BLaER1 treated with 17β-estradiol and CSF1 and Interleukin-3, amounts not matched to agents 10 nM and 100 nM (cell line): ENCODE measurements at regions not wholly inside any gene's neighbourhood (a gene's known extent, or its start where the extent isn't known, plus 50 kb on each side); places are given as distances from the start of the nearest gene placed in this dataset.

Experiments used
- H3K27ac ChIP-seq, 11 experiments: shearing (Covaris generic); formaldehyde crosslinking; 2 replicates each; pipeline ENCODE4 v1.8.1; 2022
- H3K27me3 ChIP-seq, 11 experiments: shearing (Covaris generic); formaldehyde crosslinking; 2 replicates each; pipeline ENCODE4 v1.8.1; 2022
- H3K36me3 ChIP-seq, 11 experiments: shearing (Covaris generic); formaldehyde crosslinking; 2 replicates each; pipeline ENCODE4 v1.8.1; 2022
- H3K4me1 ChIP-seq, 10 experiments: shearing (Covaris generic); formaldehyde crosslinking; 2 replicates each; pipeline ENCODE4 v1.8.1; 2022
- H3K4me2 ChIP-seq, 11 experiments: shearing (Covaris generic); formaldehyde crosslinking; 2 replicates each; pipeline ENCODE4 v1.8.1; 2022
- H3K4me3 ChIP-seq, 10 experiments: shearing (Covaris generic); formaldehyde crosslinking; 2 replicates each; pipeline ENCODE4 v1.8.1; 2022
- H3K9ac ChIP-seq, 11 experiments: shearing (Covaris generic); formaldehyde crosslinking; 2 replicates each; pipeline ENCODE4 v1.8.1; 2022
- H3K9me3 ChIP-seq, 11 experiments: shearing (Covaris generic); formaldehyde crosslinking; replicated peaks in 1 of 11; 2 replicates each; pipeline ENCODE4 v1.8.1; 2022
- H4K20me1 ChIP-seq, 11 experiments: shearing (Covaris generic); formaldehyde crosslinking; 2 replicates each; pipeline ENCODE4 v1.8.1; 2022
- Cebpa-rat ChIP-seq, 11 experiments: shearing (Covaris generic); IDR thresholded peaks; 2 replicates each; pipeline ENCODE4 v1.8.1; 2022

GRCh38 chr13:42383025-42383424 is 111.1 kb downstream of the AKAP11 start:
- peaks cover 28 to 44% (median 35%) of the 10 kb centered on the region in 11 experiments for H3K9me3 ChIP-seq
- H3K27me3 ChIP-seq: no peaks in the 10 kb centered on the region
- 0 out of 22 replicates have a peak, but pooled peaks cover 0 to 9% (median 0%) of the 10 kb centered on the region in 11 experiments for H3K36me3 ChIP-seq
- TF ChIP-seq Cebpa-rat (IDR thresholded peaks at IDR 0.05): no peak
- no peak overlapping the region for H3K27ac ChIP-seq
- no peak overlapping the region for H3K4me2 ChIP-seq
- H3K4me1 ChIP-seq: peaks cover 31 to 37% (median 33%) of the 10 kb centered on the region in 10 experiments
- H3K9ac ChIP-seq: no peak overlapping the region
- H3K4me3 ChIP-seq: no peak overlapping the region
- H4K20me1 ChIP-seq: no peaks in the 10 kb centered on the region

GRCh38 chr13:42384265-42384664 is 112.3 kb downstream of the AKAP11 start:
- Histone ChIP-seq H3K9ac (no peak overlapping the region), H3K4me1 (peaks cover 19 to 33% (median 25%) of the 10 kb centered on the region in 10 experiments), H3K27me3 (no peaks in the 10 kb centered on the region), H4K20me1 (no peaks in the 10 kb centered on the region), H3K4me3 (no peak overlapping the region), H3K4me2 (no peak overlapping the region), H3K27ac (no peak overlapping the region), H3K36me3 (0 out of 22 replicates have a peak, but pooled peaks cover 0 to 9% (median 0%) of the 10 kb centered on the region in 11 experiments), H3K9me3 (peaks cover 28 to 44% (median 35%) of the 10 kb centered on the region in 11 experiments)
- TF ChIP-seq Cebpa-rat (IDR thresholded peaks at IDR 0.05): no peak

- Histone ChIP-seq H4K20me1 (no peaks in the 10 kb centered on the region), H3K27ac (no peak overlapping the region), H3K9me3 (peaks cover 7 to 25% (median 14%) of the 10 kb centered on the region in 11 experiments; a peak in 19 of 22 replicates), H3K36me3 (no peaks in the 10 kb centered on the region), H3K27me3 (no peaks in the 10 kb centered on the region), H3K4me1 (peaks cover under 1 to 12% (median 6%) of the 10 kb centered on the region in 10 experiments; a peak in 15 of 20 replicates), H3K4me3 (no peak overlapping the region), H3K9ac (no peak overlapping the region), H3K4me2 (peak overlapping the region in 8 of 11 experiments; percentile 12 to 59 (median 37); a peak in 14 of 22 replicates)
- TF ChIP-seq Cebpa-rat (IDR thresholded peaks at IDR 0.05): no peak
Measured at GRCh38 chr13:42388326-42388725, 116.4 kb downstream of the AKAP11 start.

- no peak overlapping the region for H3K4me3 ChIP-seq
- H3K27ac ChIP-seq: no peak overlapping the region
- no peaks in the 10 kb centered on the region for H3K36me3 ChIP-seq
- H3K4me1 ChIP-seq: peaks cover 5 to 16% (median 7%) of the 10 kb centered on the region in 10 experiments; a peak in 16 of 20 replicates
- no peak overlapping the region for H3K9ac ChIP-seq
- TF ChIP-seq Cebpa-rat (IDR thresholded peaks at IDR 0.05): no peak
- H3K4me2 ChIP-seq: no peak overlapping the region
- peaks cover 4 to 20% (median 10%) of the 10 kb centered on the region in 11 experiments; a peak in 16 of 22 replicates for H3K9me3 ChIP-seq
- no peaks in the 10 kb centered on the region for H3K27me3 ChIP-seq
- no peaks in the 10 kb centered on the region for H4K20me1 ChIP-seq
Measured at GRCh38 chr13:42389041-42389440, 117.1 kb downstream of the AKAP11 start.

- Histone ChIP-seq H4K20me1 (no peaks in the 10 kb centered on the region), H3K9me3 (peaks cover 0 to 11% (median 6%) of the 10 kb centered on the region in 11 experiments; a peak in 8 of 22 replicates), H3K9ac (no peak overlapping the region), H3K27me3 (no peaks in the 10 kb centered on the region), H3K27ac (no peak overlapping the region), H3K4me1 (peaks cover 22 to 32% (median 24%) of the 10 kb centered on the region in 10 experiments), H3K4me2 (no peak overlapping the region), H3K36me3 (no peaks in the 10 kb centered on the region), H3K4me3 (no peak overlapping the region)
- TF ChIP-seq Cebpa-rat (IDR thresholded peaks at IDR 0.05): no peak
Measured at GRCh38 chr13:42392180-42392579, 120.2 kb downstream of the AKAP11 start.

GRCh38 chr13:42392716-42393572 is 121.0 kb downstream of the AKAP11 start:
- no peak overlapping the region for H3K4me3 ChIP-seq
- H3K9me3 ChIP-seq: peaks cover 0 to 11% (median 6%) of the 10 kb centered on the region in 11 experiments; a peak in 6 of 22 replicates
- no peak for TF ChIP-seq Cebpa-rat (IDR thresholded peaks at IDR 0.05)
- no peaks in the 10 kb centered on the region for H3K27me3 ChIP-seq
- no peak overlapping the region for H3K9ac ChIP-seq
- H3K27ac ChIP-seq: no peak overlapping the region
- H4K20me1 ChIP-seq: no peaks in the 10 kb centered on the region
- H3K4me1 ChIP-seq: peaks cover 16 to 31% (median 28%) of the 10 kb centered on the region in 10 experiments
- no peaks in the 10 kb centered on the region for H3K36me3 ChIP-seq
- peak overlapping the region in 3 of 11 experiments; percentile 18 to 37 (median 27); a peak in 3 of 22 replicates for H3K4me2 ChIP-seq

- H4K20me1 ChIP-seq: no peaks in the 10 kb centered on the region
- H3K4me3 ChIP-seq: no peak overlapping the region
Measured at GRCh38 chr13:42393573-42394360, 121.8 kb downstream of the AKAP11 start.

GRCh38 chr13:42394361-42394708 is 122.4 kb downstream of the AKAP11 start:
- Histone ChIP-seq H3K9me3 (peaks cover 0 to 11% (median 6%) of the 10 kb centered on the region in 11 experiments; a peak in 6 of 22 replicates), H3K4me1 (peaks cover 22 to 38% (median 34%) of the 10 kb centered on the region in 10 experiments), H3K36me3 (no peaks in the 10 kb centered on the region), H3K27me3 (no peaks in the 10 kb centered on the region), H3K27ac (no peak overlapping the region; a peak in 1 of 22 replicates), H3K9ac (no peak overlapping the region), H3K4me2 (peak overlapping the region; percentile 38 to 74 (median 59); a peak in 21 of 22 replicates), H4K20me1 (no peaks in the 10 kb centered on the region), H3K4me3 (no peak overlapping the region)
- TF ChIP-seq Cebpa-rat (IDR thresholded peaks at IDR 0.05): no peak

More at GRCh38 chr13:42393573-42394360, 121.8 kb downstream of the AKAP11 start:
- Histone ChIP-seq H3K4me2 (peak overlapping the region in 10 of 11 experiments; percentile 27 to 74 (median 61); a peak in 12 of 22 replicates), H3K9me3 (peaks cover 0 to 11% (median 6%) of the 10 kb centered on the region in 11 experiments; a peak in 6 of 22 replicates), H3K36me3 (no peaks in the 10 kb centered on the region), H3K27me3 (no peaks in the 10 kb centered on the region), H3K9ac (no peak overlapping the region), H3K4me1 (peaks cover 22 to 34% (median 29%) of the 10 kb centered on the region in 10 experiments), H3K27ac (no peak overlapping the region)
- TF ChIP-seq Cebpa-rat (IDR thresholded peaks at IDR 0.05): no peak
